Astrocyte of the cerebellum (primary cell): ENCODE measurements at regions not wholly inside any gene's neighbourhood (a gene's known extent, or its start where the extent isn't known, plus 50 kb on each side); places are given as distances from the start of the nearest gene placed in this dataset.

Source experiments
- DNase-seq: peaks from one replicate; pipeline ENCODE4 v3.0.0-alpha.2; 2011; ENCODE audit warnings: low read depth
- H3K4me3 ChIP-seq: 2 replicates; pipeline ENCODE4 v1.5.1; 2011; ENCODE audit warnings: mild to moderate bottlenecking, low read depth, low read length, moderate library complexity
- CTCF ChIP-seq: IDR thresholded peaks from 2 replicates; pipeline ENCODE4 v1.5.1; 2012; ENCODE audit warnings: low read length, low read depth, moderate library complexity, mild to moderate bottlenecking; ENCODE audit errors: missing control alignments
- in situ Hi-C: cut with HindIII; loops from 2 replicates; pipeline ENCODE4 v1.10.0; 2017; ENCODE audit warnings: low sequenced_read_pairs

GRCh38 chr2:8535821-8536685 is 145.8 kb upstream of the ID2 start:
- in situ Hi-C loops = no loop called here
- no peak overlapping the region for H3K4me3 ChIP-seq
- DNase-seq = no peak
- no peak for TF ChIP-seq CTCF

- no peak for TF ChIP-seq CTCF
- H3K4me3 ChIP-seq = no peak overlapping the region
- no peak for DNase-seq
- in situ Hi-C loops = no loop called here
Observed at GRCh38 chr2:8536686-8537561, 144.9 kb upstream of the ID2 start.

GRCh38 chr2:8537562-8538155 is 144.2 kb upstream of the ID2 start:
- DNase-seq = no peak
- H3K4me3 ChIP-seq = no peak overlapping the region
- in situ Hi-C loops = no loop called here
- TF ChIP-seq CTCF = no peak

GRCh38 chr2:8538531-8538930 is 143.3 kb upstream of the ID2 start:
- in situ Hi-C loops = no loop called here
- DNase-seq = no peak
- no peak overlapping the region for H3K4me3 ChIP-seq
- TF ChIP-seq CTCF = no peak

GRCh38 chr2:8538931-8539621 is 142.8 kb upstream of the ID2 start:
- TF ChIP-seq CTCF = no peak
- in situ Hi-C loops = no loop called here
- no peak overlapping the region for H3K4me3 ChIP-seq
- no peak for DNase-seq
